ENCODE measurements at regions not wholly inside any gene's neighbourhood (a gene's known extent, or its start where the extent isn't known, plus 50 kb on each side); places are given as distances from the start of the nearest gene placed in this dataset.

- Histone ChIP-seq H3K4me2 (ENCODE audit: insufficient read depth, insufficient read length, low read length) (no peak overlapping the region), H2BK12ac (ENCODE audit: insufficient read length, low read depth, low read length) (no peak overlapping the region), H3K4ac (ENCODE audit: low read depth, low read length) (no peak overlapping the region), H3K27me3 (ENCODE audit: insufficient read depth, low read length) (no peaks in the 10 kb centered on the region), H2BK120ac (ENCODE audit: low read depth, low read length, poor library complexity, severe bottlenecking) (no peak overlapping the region), H3K9me3 (ENCODE audit: control insufficient read depth, low read depth, low read length) (no peaks in the 10 kb centered on the region), H3K18ac (ENCODE audit: insufficient read length, low read depth, low read length) (no peak overlapping the region), H3K23me2 (ENCODE audit: insufficient read length, low read depth, low read length, poor library complexity, severe bottlenecking) (no peaks in the 10 kb centered on the region), H2AK5ac (ENCODE audit: insufficient read length, low read length) (no peak overlapping the region), H3T11ph (ENCODE audit: low read length) (no peak overlapping the region), H4K8ac (replicated peaks; ENCODE audit: insufficient read length, low read depth, low read length) (no peak overlapping the region), H2BK5ac (ENCODE audit: insufficient read length, low read length) (no peak overlapping the region), H3K23ac (ENCODE audit: insufficient read length, low read depth, low read length) (no peak overlapping the region), H4K20me1 (ENCODE audit: control insufficient read depth, insufficient read depth, insufficient read length) (no peaks in the 10 kb centered on the region), H3K4me1 (ENCODE audit: insufficient read depth, low read length) (no peaks in the 10 kb centered on the region), H3K9ac (ENCODE audit: extremely low read depth, insufficient read length, low read length) (no peak overlapping the region), H2BK15ac (ENCODE audit: low read depth, low read length) (no peak overlapping the region), H2BK20ac (ENCODE audit: low read depth, low read length, poor library complexity, severe bottlenecking) (no peak overlapping the region), H3K56ac (ENCODE audit: insufficient read length, low read depth, low read length) (no peak overlapping the region), H4K5ac (ENCODE audit: insufficient read length, low read depth, low read length) (no peak overlapping the region), H3K27ac (ENCODE audit: insufficient read length, low read depth, low read length) (no peak overlapping the region), H3K14ac (ENCODE audit: insufficient read depth, low read length) (no peak overlapping the region), H3K79me1 (ENCODE audit: insufficient read depth, low read depth, low read length, poor library complexity, severe bottlenecking) (no peaks in the 10 kb centered on the region), H3K79me2 (ENCODE audit: insufficient read depth, low read length) (no peaks in the 10 kb centered on the region), H4K91ac (ENCODE audit: insufficient read length, low read depth, low read length) (no peak overlapping the region), H2AFZ (ENCODE audit: low read length) (no peak overlapping the region)
- Mint-ChIP-seq H3K4me3 (no peak overlapping the region), H3K9me3 (peaks cover 3 to 7% of the 10 kb centered on the region in 2 experiments; a peak in 3 of 5 replicates), H3K27me3 (ENCODE audit: low read depth) (no peaks in the 10 kb centered on the region), H3K36me3 (ENCODE audit: insufficient read depth in 1 of 3, low read depth in 3 of 3) (peaks cover 0 to 9% (median 2%) of the 10 kb centered on the region in 3 experiments; a peak in 2 of 7 replicates), H3K27ac (no peak overlapping the region), H3K4me1 (peaks cover 3 to 16% of the 10 kb centered on the region in 2 experiments; a peak in 3 of 4 replicates)
- no peak for DNase-seq
- no peak for TF ChIP-seq CTCF (conservative IDR thresholded peaks at IDR 0.05)
- no CpG with 5 or more reads among the region's 6 CpGs for WGBS (ENCODE audit: extremely low coverage, insufficient read length, low lambda C conversion rate)
These were observed 674.9 kb downstream of the ZEB2 start for GRCh38 chr2:143844986-143845385.

Data from H9 (cell line).